ENCODE measurements at regions not wholly inside any gene's neighbourhood (a gene's known extent, or its start where the extent isn't known, plus 50 kb on each side); places are given as distances from the start of the nearest gene placed in this dataset.

DNA sequence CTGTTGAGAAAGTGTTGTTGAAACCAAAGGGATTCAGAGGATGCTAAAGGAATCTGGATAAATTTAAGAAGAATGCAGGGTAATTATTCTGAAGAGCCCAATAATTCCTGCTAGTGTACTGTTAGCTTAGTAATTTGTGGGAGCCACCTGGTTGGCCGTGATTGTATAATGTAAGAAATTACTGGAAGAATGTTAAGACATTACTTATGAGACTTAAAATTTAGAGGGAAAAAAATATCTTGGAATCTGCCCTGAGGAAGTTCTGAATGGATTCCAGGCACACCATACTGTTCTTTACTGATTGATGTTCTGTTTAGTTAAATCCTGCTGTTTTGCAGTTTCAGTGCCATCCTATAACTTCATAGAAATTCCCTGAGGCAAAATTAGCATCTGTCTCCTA, 155.0 kb upstream of the RHOBTB1 start:
- Histone ChIP-seq H3K79me2 (ENCODE audit: control insufficient read depth, insufficient read depth, low read length) (no peaks in the 10 kb centered on the region), H3K9ac (ENCODE audit: control insufficient read depth, extremely low read depth, insufficient read depth, low read length) (no peak overlapping the region), H2AFZ (ENCODE audit: control insufficient read depth, low read length) (no peak overlapping the region), H3K9me3 (ENCODE audit: control insufficient read depth, low read depth, low read length) (no peaks in the 10 kb centered on the region), H3K4me2 (ENCODE audit: control insufficient read depth, extremely low read depth, insufficient read depth, low read depth, low read length) (no peak overlapping the region), H3K9me1 (ENCODE audit: control insufficient read depth, extremely low read depth, insufficient read depth, low read length) (no peaks in the 10 kb centered on the region), H3K27ac (ENCODE audit: control insufficient read depth, insufficient read depth, low read length) (no peak overlapping the region), H4K20me1 (ENCODE audit: control insufficient read depth, extremely low read depth, insufficient read depth, low read length) (no peaks in the 10 kb centered on the region), H3K36me3 (ENCODE audit: control insufficient read depth in 2 of 2, extremely low read depth in 1 of 2, insufficient read depth in 2 of 2, low read length in 2 of 2) (no peaks in the 10 kb centered on the region), H3K4me3 (ENCODE audit: control insufficient read depth in 2 of 3, extremely low read depth in 1 of 3, insufficient read depth in 2 of 3, low read depth in 1 of 3, low read length in 3 of 3) (no peak overlapping the region), H3K4me1 (ENCODE audit: control insufficient read depth, extremely low read depth, insufficient read depth, low read length) (no peaks in the 10 kb centered on the region), H3K27me3 (ENCODE audit: control insufficient read depth, extremely low read depth, insufficient read depth, low read length) (no peaks in the 10 kb centered on the region)
- no peak for DNase-seq (ENCODE audit: low read depth, low spot score)
- dilution Hi-C loops (cut with MboI; ENCODE audit: extremely low pct_ligation_motif_present, low sequenced_read_pairs): no loop called here
- FAIRE-seq: no peak
- TF ChIP-seq, protein P1, sequence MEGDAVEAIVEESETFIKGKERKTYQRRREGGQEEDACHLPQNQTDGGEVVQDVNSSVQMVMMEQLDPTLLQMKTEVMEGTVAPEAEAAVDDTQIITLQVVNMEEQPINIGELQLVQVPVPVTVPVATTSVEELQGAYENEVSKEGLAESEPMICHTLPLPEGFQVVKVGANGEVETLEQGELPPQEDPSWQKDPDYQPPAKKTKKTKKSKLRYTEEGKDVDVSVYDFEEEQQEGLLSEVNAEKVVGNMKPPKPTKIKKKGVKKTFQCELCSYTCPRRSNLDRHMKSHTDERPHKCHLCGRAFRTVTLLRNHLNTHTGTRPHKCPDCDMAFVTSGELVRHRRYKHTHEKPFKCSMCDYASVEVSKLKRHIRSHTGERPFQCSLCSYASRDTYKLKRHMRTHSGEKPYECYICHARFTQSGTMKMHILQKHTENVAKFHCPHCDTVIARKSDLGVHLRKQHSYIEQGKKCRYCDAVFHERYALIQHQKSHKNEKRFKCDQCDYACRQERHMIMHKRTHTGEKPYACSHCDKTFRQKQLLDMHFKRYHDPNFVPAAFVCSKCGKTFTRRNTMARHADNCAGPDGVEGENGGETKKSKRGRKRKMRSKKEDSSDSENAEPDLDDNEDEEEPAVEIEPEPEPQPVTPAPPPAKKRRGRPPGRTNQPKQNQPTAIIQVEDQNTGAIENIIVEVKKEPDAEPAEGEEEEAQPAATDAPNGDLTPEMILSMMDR (optimal IDR thresholded peaks at IDR 0.05 in 1 of 3, IDR thresholded peaks at IDR 0.05 in 1 of 3, conservative IDR thresholded peaks at IDR 0.05 in 1 of 3; ENCODE audit: extremely low read depth in 1 of 3, insufficient read depth in 2 of 3, low read length in 3 of 3): no peak
- no peak for TF ChIP-seq EZH2 (IDR thresholded peaks at IDR 0.05; ENCODE audit: low read length)

DNA sequence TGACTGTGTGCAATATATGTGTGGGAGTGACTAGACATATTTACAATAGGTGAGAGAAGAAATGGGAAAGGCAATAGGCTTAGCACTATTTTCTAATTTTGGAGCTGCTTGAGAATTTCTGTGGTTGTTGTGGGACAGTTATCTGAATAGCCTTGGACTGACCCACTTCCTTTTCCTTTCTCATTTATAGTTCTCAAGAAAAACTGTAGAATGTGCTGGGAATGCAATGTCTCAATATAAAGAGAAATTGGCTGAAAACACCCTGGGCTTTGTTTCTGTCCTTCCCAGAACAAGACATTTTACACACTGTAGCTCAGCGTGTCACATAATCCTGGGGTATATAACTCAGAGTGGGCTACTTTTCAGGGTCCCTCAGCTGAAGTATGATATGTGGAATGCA, 153.0 kb upstream of the RHOBTB1 start:
- dilution Hi-C loops (cut with MboI; ENCODE audit: extremely low pct_ligation_motif_present, low sequenced_read_pairs): no loop called here
- no peaks in the 10 kb centered on the region for H3K4me1 ChIP-seq (ENCODE audit: control insufficient read depth, extremely low read depth, insufficient read depth, low read length)
- H3K36me3 ChIP-seq (ENCODE audit: control insufficient read depth in 2 of 2, extremely low read depth in 1 of 2, insufficient read depth in 2 of 2, low read length in 2 of 2): no peaks in the 10 kb centered on the region
- FAIRE-seq (no peak), DNase-seq (ENCODE audit: low read depth, low spot score) (no peak)
- no peak overlapping the region for H2AFZ ChIP-seq (ENCODE audit: control insufficient read depth, low read length)
- H3K27me3 ChIP-seq (ENCODE audit: control insufficient read depth, extremely low read depth, insufficient read depth, low read length): no peaks in the 10 kb centered on the region
- H3K9me3 ChIP-seq (ENCODE audit: control insufficient read depth, low read depth, low read length): no peaks in the 10 kb centered on the region
- no peak overlapping the region for H3K27ac ChIP-seq (ENCODE audit: control insufficient read depth, insufficient read depth, low read length)
- H3K79me2 ChIP-seq (ENCODE audit: control insufficient read depth, insufficient read depth, low read length): no peaks in the 10 kb centered on the region
- no peak overlapping the region for H3K4me2 ChIP-seq (ENCODE audit: control insufficient read depth, extremely low read depth, insufficient read depth, low read depth, low read length)
- no peak overlapping the region for H3K9ac ChIP-seq (ENCODE audit: control insufficient read depth, extremely low read depth, insufficient read depth, low read length)
- H4K20me1 ChIP-seq (ENCODE audit: control insufficient read depth, extremely low read depth, insufficient read depth, low read length): no peaks in the 10 kb centered on the region
- no peak for TF ChIP-seq EZH2 (IDR thresholded peaks at IDR 0.05; ENCODE audit: low read length)
- H3K4me3 ChIP-seq (ENCODE audit: control insufficient read depth in 2 of 3, extremely low read depth in 1 of 3, insufficient read depth in 2 of 3, low read depth in 1 of 3, low read length in 3 of 3): no peak overlapping the region
- H3K9me1 ChIP-seq (ENCODE audit: control insufficient read depth, extremely low read depth, insufficient read depth, low read length): no peaks in the 10 kb centered on the region

DNA sequence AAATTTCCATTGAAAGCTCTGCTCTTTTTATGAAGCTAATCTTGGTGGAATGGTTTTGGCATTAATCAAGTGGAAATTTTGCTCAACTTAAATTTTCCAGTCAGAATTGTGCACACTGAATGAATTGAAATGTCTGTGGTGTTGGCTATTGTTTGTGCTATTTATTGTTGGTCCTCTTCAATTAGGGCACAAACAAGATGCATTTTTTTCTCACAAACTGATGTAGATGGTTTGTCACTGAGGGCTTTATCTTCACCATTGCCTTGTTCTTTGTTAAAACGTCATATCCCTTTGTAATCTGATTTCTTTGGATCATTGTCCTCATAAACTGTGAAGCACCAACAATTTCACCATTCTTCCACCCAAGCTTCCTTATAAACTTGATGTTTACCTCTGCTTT, 152.1 kb upstream of the RHOBTB1 start:
- Histone ChIP-seq H3K9ac (ENCODE audit: control insufficient read depth, extremely low read depth, insufficient read depth, low read length) (no peak overlapping the region), H3K9me1 (ENCODE audit: control insufficient read depth, extremely low read depth, insufficient read depth, low read length) (no peaks in the 10 kb centered on the region), H3K4me2 (ENCODE audit: control insufficient read depth, extremely low read depth, insufficient read depth, low read depth, low read length) (no peak overlapping the region), H3K27ac (ENCODE audit: control insufficient read depth, insufficient read depth, low read length) (no peak overlapping the region), H3K79me2 (ENCODE audit: control insufficient read depth, insufficient read depth, low read length) (no peaks in the 10 kb centered on the region), H3K36me3 (ENCODE audit: control insufficient read depth in 2 of 2, extremely low read depth in 1 of 2, insufficient read depth in 2 of 2, low read length in 2 of 2) (no peaks in the 10 kb centered on the region), H3K4me1 (ENCODE audit: control insufficient read depth, extremely low read depth, insufficient read depth, low read length) (no peaks in the 10 kb centered on the region), H4K20me1 (ENCODE audit: control insufficient read depth, extremely low read depth, insufficient read depth, low read length) (no peaks in the 10 kb centered on the region), H3K4me3 (ENCODE audit: control insufficient read depth in 2 of 3, extremely low read depth in 1 of 3, insufficient read depth in 2 of 3, low read depth in 1 of 3, low read length in 3 of 3) (no peak overlapping the region), H3K27me3 (ENCODE audit: control insufficient read depth, extremely low read depth, insufficient read depth, low read length) (no peaks in the 10 kb centered on the region), H2AFZ (ENCODE audit: control insufficient read depth, low read length) (no peak overlapping the region), H3K9me3 (ENCODE audit: control insufficient read depth, low read depth, low read length) (no peaks in the 10 kb centered on the region)
- TF ChIP-seq, protein P1 (optimal IDR thresholded peaks at IDR 0.05 in 1 of 3, IDR thresholded peaks at IDR 0.05 in 1 of 3, conservative IDR thresholded peaks at IDR 0.05 in 1 of 3; ENCODE audit: extremely low read depth in 1 of 3, insufficient read depth in 2 of 3, low read length in 3 of 3): no peak
- TF ChIP-seq EZH2 (IDR thresholded peaks at IDR 0.05; ENCODE audit: low read length): no peak
- FAIRE-seq (no peak), DNase-seq (ENCODE audit: low read depth, low spot score) (no peak)
- dilution Hi-C loops (cut with MboI; ENCODE audit: extremely low pct_ligation_motif_present, low sequenced_read_pairs): no loop called here

Data from keratinocyte (primary cell).